ENCODE measurements at regions not wholly inside any gene's neighbourhood (a gene's known extent, or its start where the extent isn't known, plus 50 kb on each side); places are given as distances from the start of the nearest gene placed in this dataset.

- TF ChIP-seq CTCF (IDR thresholded peaks at IDR 0.05) (no peak), POLR2A (IDR thresholded peaks at IDR 0.05) (no peak), POLR2AphosphoS5 (IDR thresholded peaks at IDR 0.05; ENCODE audit: insufficient read depth in 1 of 2, low read depth in 1 of 2) (no peak)
Measured at GRCh38 chr9:80399606-80400005, 827.8 kb downstream of the TLE4 start.

Data from vagina (tissue), 2 donors.